WI38 (cell line): ENCODE measurements at regions not wholly inside any gene's neighbourhood (a gene's known extent, or its start where the extent isn't known, plus 50 kb on each side); places are given as distances from the start of the nearest gene placed in this dataset.

Experiments used
- H3K4me3 ChIP-seq: 2 replicates; pipeline ENCODE4 v1.5.1; 2011; ENCODE audit warnings: low read depth, mild to moderate bottlenecking, control low read depth, low read length
- TF ChIP-seq, protein P1 (sequence below): IDR thresholded peaks from 2 replicates; pipeline ENCODE4 v1.5.1; 2012; ENCODE audit warnings: low read depth, mild to moderate bottlenecking, control low read depth, low read length

DNA sequence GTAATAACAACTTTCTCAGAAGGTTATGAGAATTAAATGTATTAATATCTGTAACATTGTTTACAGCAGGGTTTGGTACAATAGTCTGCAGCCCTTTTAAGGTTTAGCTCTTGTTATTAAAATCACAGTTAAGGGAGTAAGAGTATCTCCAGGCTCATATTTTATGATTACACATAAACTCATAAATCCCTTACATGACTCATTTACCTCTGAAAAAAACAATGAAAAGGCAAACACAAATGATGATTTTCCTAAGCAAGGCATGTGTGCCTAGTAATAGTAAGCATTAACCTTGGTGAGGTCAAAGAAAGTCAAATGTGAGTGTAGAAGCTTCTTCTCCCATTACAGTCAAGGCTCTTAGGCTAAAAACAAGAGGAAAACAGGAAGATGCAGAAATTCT, 84.5 kb upstream of the ADGRL4 start:
- no peak overlapping the region for H3K4me3 ChIP-seq
- TF ChIP-seq, protein P1, sequence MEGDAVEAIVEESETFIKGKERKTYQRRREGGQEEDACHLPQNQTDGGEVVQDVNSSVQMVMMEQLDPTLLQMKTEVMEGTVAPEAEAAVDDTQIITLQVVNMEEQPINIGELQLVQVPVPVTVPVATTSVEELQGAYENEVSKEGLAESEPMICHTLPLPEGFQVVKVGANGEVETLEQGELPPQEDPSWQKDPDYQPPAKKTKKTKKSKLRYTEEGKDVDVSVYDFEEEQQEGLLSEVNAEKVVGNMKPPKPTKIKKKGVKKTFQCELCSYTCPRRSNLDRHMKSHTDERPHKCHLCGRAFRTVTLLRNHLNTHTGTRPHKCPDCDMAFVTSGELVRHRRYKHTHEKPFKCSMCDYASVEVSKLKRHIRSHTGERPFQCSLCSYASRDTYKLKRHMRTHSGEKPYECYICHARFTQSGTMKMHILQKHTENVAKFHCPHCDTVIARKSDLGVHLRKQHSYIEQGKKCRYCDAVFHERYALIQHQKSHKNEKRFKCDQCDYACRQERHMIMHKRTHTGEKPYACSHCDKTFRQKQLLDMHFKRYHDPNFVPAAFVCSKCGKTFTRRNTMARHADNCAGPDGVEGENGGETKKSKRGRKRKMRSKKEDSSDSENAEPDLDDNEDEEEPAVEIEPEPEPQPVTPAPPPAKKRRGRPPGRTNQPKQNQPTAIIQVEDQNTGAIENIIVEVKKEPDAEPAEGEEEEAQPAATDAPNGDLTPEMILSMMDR: no peak

- TF ChIP-seq, protein P1: no peak
- no peak overlapping the region for H3K4me3 ChIP-seq
Observed at GRCh38 chr1:79089946-79090345, 83.4 kb upstream of the ADGRL4 start.

GRCh38 chr1:79082233-79082632, 75.7 kb upstream of the ADGRL4 start:
- TF ChIP-seq, protein P1: no peak
- no peak overlapping the region for H3K4me3 ChIP-seq

DNA sequence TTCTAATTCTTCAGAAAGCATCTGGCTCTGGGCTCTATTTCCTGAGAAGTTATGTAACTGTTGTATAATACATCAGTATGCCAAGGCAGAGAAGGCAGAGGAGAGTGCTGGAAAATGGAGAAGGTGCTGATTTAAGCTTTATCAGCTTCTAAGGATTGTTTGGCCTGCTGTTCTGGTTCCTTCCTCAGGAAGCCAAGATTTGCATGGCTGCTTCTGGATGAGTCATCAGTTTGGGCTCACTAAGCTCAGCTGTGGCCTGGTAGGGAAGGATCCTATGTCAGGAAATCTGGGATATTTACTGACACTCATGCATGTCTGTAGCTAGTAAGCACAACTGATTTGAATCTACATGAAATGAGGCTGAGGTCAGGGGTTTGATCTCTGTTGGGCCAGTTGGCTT, 73.2 kb upstream of the ADGRL4 start:
- TF ChIP-seq, protein P1: no peak
- no peak overlapping the region for H3K4me3 ChIP-seq

- TF ChIP-seq, protein P1: no peak
Observed at GRCh38 chr1:79074975-79075374, 68.4 kb upstream of the ADGRL4 start.

DNA sequence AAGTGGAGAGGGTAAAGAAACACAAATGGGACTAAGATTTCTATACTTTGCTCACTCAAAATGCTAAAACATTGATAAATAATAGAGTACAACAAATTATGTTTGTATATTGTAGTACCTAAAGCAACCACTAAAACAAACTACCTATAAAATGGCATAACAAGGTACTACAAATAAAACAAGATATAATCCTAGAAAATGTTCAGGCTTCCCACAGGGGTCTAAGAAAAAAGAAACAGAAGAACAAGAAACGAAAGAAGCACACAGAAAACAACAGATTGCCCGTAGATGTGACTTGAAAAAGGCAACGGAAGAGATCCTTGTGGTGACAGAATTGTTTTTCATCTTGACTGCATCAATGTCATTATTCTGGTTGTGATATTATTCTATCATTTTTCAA, 63.3 kb upstream of the ADGRL4 start:
- TF ChIP-seq, protein P1: no peak
- H3K4me3 ChIP-seq: no peak overlapping the region

More at GRCh38 chr1:79074975-79075374, 68.4 kb upstream of the ADGRL4 start:
- H3K4me3 ChIP-seq: no peak overlapping the region

- TF ChIP-seq, protein P1: no peak
Observed at GRCh38 chr1:79059341-79059740, 52.8 kb upstream of the ADGRL4 start.

More at GRCh38 chr1:79059341-79059740, 52.8 kb upstream of the ADGRL4 start:
- H3K4me3 ChIP-seq: no peak overlapping the region
